SK-N-SH treated with all-trans-retinoic acid at 6 μM for 48 hours (cell line): ENCODE measurements at regions not wholly inside any gene's neighbourhood (a gene's known extent, or its start where the extent isn't known, plus 50 kb on each side); places are given as distances from the start of the nearest gene placed in this dataset.
"Not testable (repeated sequence)": the region's sequence is repeated elsewhere in the genome, so short reads cannot be mapped to it uniquely, and the experiment has no call there.

Experiments
- ATAC-seq: fragments of 200-7000 bp; cut with Tn5 transposase; 3 replicates; pipeline ENCODE4 v1.9.1; 2020; ENCODE audit warnings: mild to moderate bottlenecking, moderate library complexity
- ARNTL ChIP-seq: fragments of 450-650 bp; formaldehyde crosslinking; IDR thresholded peaks from 2 replicates; pipeline ENCODE4 v1.5.0; 2020; ENCODE audit warnings: low read depth, mild to moderate bottlenecking, moderate library complexity, borderline replicate concordance
- BACH2 ChIP-seq: fragments of 250-450 bp; sonication (Bioruptor Pico); IDR thresholded peaks from 2 replicates; pipeline ENCODE4 v1.9.0; 2021; ENCODE audit warnings: mild to moderate bottlenecking, borderline replicate concordance
- CREB5 ChIP-seq: fragments of 250-450 bp; sonication (Bioruptor Pico); IDR thresholded peaks from 2 replicates; pipeline ENCODE4 v1.5.1; 2020; ENCODE audit warnings: low read depth, mild to moderate bottlenecking, moderate library complexity
- CSDC2 ChIP-seq: fragments of 250-450 bp; sonication (Bioruptor Pico); IDR thresholded peaks from 2 replicates; pipeline ENCODE4 v1.5.0; 2020; ENCODE audit warnings: mild to moderate bottlenecking, moderate library complexity
- CSRNP3 ChIP-seq: fragments of 250-450 bp; sonication (Bioruptor Pico); IDR thresholded peaks from 2 replicates; pipeline ENCODE4 v1.5.1; 2021; ENCODE audit warnings: mild to moderate bottlenecking, moderate library complexity
- ESRRG ChIP-seq: fragments of 250-450 bp; sonication (Bioruptor Pico); IDR thresholded peaks from 2 replicates; pipeline ENCODE4 v1.6.1; 2021; ENCODE audit warnings: mild to moderate bottlenecking
- GLIS3 ChIP-seq: fragments of 250-450 bp; sonication (Bioruptor Pico); IDR thresholded peaks from 2 replicates; pipeline ENCODE4 v1.5.0; 2020; ENCODE audit warnings: mild to moderate bottlenecking, moderate library complexity
- ISL1 ChIP-seq: fragments of 250-450 bp; sonication (Bioruptor Pico); IDR thresholded peaks from 2 replicates; pipeline ENCODE4 v2.1.2; 2022; ENCODE audit warnings: mild to moderate bottlenecking, moderate library complexity
- PATZ1 ChIP-seq: fragments of 250-450 bp; sonication (Bioruptor Pico); IDR thresholded peaks from 2 replicates; pipeline ENCODE4 v1.8.0; 2020; ENCODE audit warnings: mild to moderate bottlenecking, moderate library complexity, borderline replicate concordance
- POU6F1 ChIP-seq: fragments of 250-450 bp; sonication (Bioruptor Pico); IDR thresholded peaks from 2 replicates; pipeline ENCODE4 v1.8.0; 2021; ENCODE audit warnings: low read depth, mild to moderate bottlenecking, moderate library complexity, borderline replicate concordance
- RARB ChIP-seq: fragments of 250-450 bp; sonication (Bioruptor Pico); IDR thresholded peaks from 2 replicates; pipeline ENCODE4 v1.8.0; 2021; ENCODE audit warnings: mild to moderate bottlenecking, moderate library complexity
- SNAI2 ChIP-seq: fragments of 250-450 bp; sonication (Bioruptor Pico); IDR thresholded peaks from 2 replicates; pipeline ENCODE4 v1.5.0; 2020; ENCODE audit warnings: mild to moderate bottlenecking, moderate library complexity
- TCF4 ChIP-seq: fragments of 250-450 bp; sonication (Bioruptor Pico); IDR thresholded peaks from 2 replicates; pipeline ENCODE4 v1.8.0; 2021; ENCODE audit warnings: mild to moderate bottlenecking, moderate library complexity, borderline replicate concordance
- TOX ChIP-seq: fragments of 250-450 bp; sonication (Bioruptor Pico); IDR thresholded peaks from 2 replicates; pipeline ENCODE4 v1.8.0; 2021; ENCODE audit warnings: mild to moderate bottlenecking, moderate library complexity, borderline replicate concordance
- TSHZ2 ChIP-seq: fragments of 250-450 bp; sonication (Bioruptor Pico); IDR thresholded peaks from 2 replicates; pipeline ENCODE4 v1.5.0; 2020; ENCODE audit warnings: mild to moderate bottlenecking, moderate library complexity
- ZC3H10 ChIP-seq: fragments of 250-450 bp; sonication (Bioruptor Pico); IDR thresholded peaks from 2 replicates; pipeline ENCODE4 v1.5.1; 2021; ENCODE audit warnings: mild to moderate bottlenecking, moderate library complexity
- ZFP3 ChIP-seq: fragments of 250-450 bp; sonication (Bioruptor Pico); IDR thresholded peaks from 2 replicates; pipeline ENCODE4 v1.5.0; 2020; ENCODE audit warnings: mild to moderate bottlenecking, moderate library complexity
- ZFP30 ChIP-seq: fragments of 450-650 bp; formaldehyde crosslinking; IDR thresholded peaks from 2 replicates; pipeline ENCODE4 v1.5.0; 2022; ENCODE audit warnings: mild to moderate bottlenecking, moderate library complexity
- ZNF565 ChIP-seq: fragments of 450-650 bp; formaldehyde crosslinking; conservative IDR thresholded peaks from 2 replicates; pipeline ENCODE4 v1.5.0; 2020; ENCODE audit warnings: low read depth, mild to moderate bottlenecking, moderate library complexity
- ZNF70 ChIP-seq: fragments of 450-650 bp; formaldehyde crosslinking; IDR thresholded peaks from 2 replicates; pipeline ENCODE4 v1.5.0; 2020; ENCODE audit warnings: mild to moderate bottlenecking, moderate library complexity
- ZNF8 ChIP-seq: fragments of 450-650 bp; formaldehyde crosslinking; IDR thresholded peaks from 2 replicates; pipeline ENCODE4 v1.5.0; 2020; ENCODE audit warnings: mild to moderate bottlenecking, moderate library complexity

GRCh38 chr9:32142074-32142473 is 242.4 kb upstream of the ACO1 start (continued):
- peak; percentile 31; the same call in 1 of the 2 replicates for TF ChIP-seq PATZ1 (CRISPR knock-in tag)
- peak; percentile 100 for TF ChIP-seq TSHZ2
- no peak for TF ChIP-seq RARB
- TF ChIP-seq ZNF565 (CRISPR knock-in tag), result 0 out of 2 replicates have a peak, but pooled peaks have one; percentile 62
- TF ChIP-seq SNAI2, result peak; percentile 64; the same call in 1 of the 2 replicates
- TF ChIP-seq ZFP3 (CRISPR knock-in tag), result 0 out of 2 replicates have a peak, but pooled peaks have one; percentile 56
- peak; percentile 51 for TF ChIP-seq ZNF70 (CRISPR knock-in tag)
- TF ChIP-seq BACH2 (CRISPR knock-in tag), result peak; percentile 71; the same call in 1 of the 2 replicates
- peak; percentile 83; the same call in 1 of the 2 replicates for TF ChIP-seq ESRRG (CRISPR knock-in tag)
- no peak for TF ChIP-seq TOX (CRISPR knock-in tag)
- TF ChIP-seq ZFP30 (CRISPR knock-in tag), result 0 out of 2 replicates have a peak, but pooled peaks have one; percentile 45
- TF ChIP-seq TCF4, result peak; percentile 100
- no peak for TF ChIP-seq CSDC2
- peak; percentile 99 for TF ChIP-seq ISL1 (CRISPR knock-in tag)
- TF ChIP-seq ARNTL (CRISPR knock-in tag), result peak; percentile 86; the same call in 1 of the 2 replicates
- TF ChIP-seq, all 23 proteins: peak for 18

- not testable (repeated sequence) for ATAC-seq
These were observed 235.9 kb upstream of the ACO1 start for GRCh38 chr9:32148553-32148952.

- ATAC-seq, result no peak
These were observed 223.2 kb upstream of the ACO1 start for GRCh38 chr9:32161209-32161608.

More at GRCh38 chr9:32161209-32161608, 223.2 kb upstream of the ACO1 start:
- TF ChIP-seq ZNF70 (CRISPR knock-in tag) (no peak), CSRNP3 (CRISPR knock-in tag) (no peak), ESRRG (CRISPR knock-in tag) (no peak), CSDC2 (no peak), POU6F1 (no peak), ZC3H10 (CRISPR knock-in tag) (no peak), GLIS3 (no peak), TSHZ2 (no peak), TCF4 (no peak), PATZ1 (CRISPR knock-in tag) (no peak), ZNF565 (CRISPR knock-in tag) (no peak), CREB5 (CRISPR knock-in tag) (no peak), ZNF8 (CRISPR knock-in tag) (no peak), BACH2 (CRISPR knock-in tag) (no peak)
- TF ChIP-seq, all 23 proteins: peak for 0
